OCI-LY7 (cell line): ENCODE measurements at regions not wholly inside any gene's neighbourhood (a gene's known extent, or its start where the extent isn't known, plus 50 kb on each side); places are given as distances from the start of the nearest gene placed in this dataset.

Source experiments
- BruUV-seq: library from RNA; stranded (reverse); fragments of 400-500 nt; replicated peaks from 2 replicates; lab custom pipeline; 2021; lab: Mats Ljungman, UMichigan
- CTCF ChIA-PET: fragments of 300-600 bp; sonication (Branson Sonifier 250); formaldehyde crosslinking; loops from one replicate; lab custom pipeline; 2022; ENCODE audit warnings: antibody characterized with exemption; ENCODE audit not compliant: unreplicated experiment; lab: Charles Lee
- POLR2A ChIA-PET: fragments of 300-600 bp; sonication (Branson Sonifier 250); formaldehyde crosslinking; loops from one replicate; lab custom pipeline; 2022; ENCODE audit warnings: antibody characterized with exemption; lab: Charles Lee
- DNase-seq: peaks from one replicate; pipeline ENCODE4 v3.0.0-alpha.2; 2015; ENCODE audit warnings: low spot score
- H2AFZ ChIP-seq: fragments of 200-600 bp; sonication (generic), shearing (Covaris generic); 2 replicates; pipeline ENCODE4 v1.6.1; 2014; ENCODE audit warnings: mild to moderate bottlenecking, antibody characterized with exemption, low read length, moderate library complexity
- H3K27ac ChIP-seq: fragments of 200-600 bp; sonication (generic); 2 replicates; pipeline ENCODE4 v1.5.1; 2014; ENCODE audit warnings: mixed run types, low read depth, mild to moderate bottlenecking, moderate library complexity, low read length, inconsistent platforms; ENCODE audit not compliant: poor library complexity, severe bottlenecking
- H3K36me3 ChIP-seq: fragments of 200-600 bp; sonication (generic); 2 replicates; pipeline ENCODE4 v1.6.1; 2014; ENCODE audit warnings: mild to moderate bottlenecking, antibody characterized with exemption, low read length, moderate library complexity, mixed read lengths; ENCODE audit not compliant: insufficient read depth
- H3K4me1 ChIP-seq: fragments of 200-600 bp; sonication (generic); 2 replicates; pipeline ENCODE4 v1.5.1; 2014; ENCODE audit warnings: mild to moderate bottlenecking, low read length; ENCODE audit not compliant: insufficient read depth, poor library complexity, severe bottlenecking
- H3K4me2 ChIP-seq: fragments of 200-600 bp; sonication (generic); 2 replicates; pipeline ENCODE4 v1.6.1; 2014; ENCODE audit warnings: mild to moderate bottlenecking, low read length
- H3K4me3 ChIP-seq: fragments of 200-600 bp; sonication (generic); 2 replicates; pipeline ENCODE4 v1.5.1; 2014; ENCODE audit warnings: mild to moderate bottlenecking, low read depth, low read length; ENCODE audit not compliant: poor library complexity, severe bottlenecking
- H3K79me2 ChIP-seq: fragments of 200-600 bp; sonication (generic); 2 replicates; pipeline ENCODE4 v1.6.1; 2016; ENCODE audit warnings: low read depth, mild to moderate bottlenecking, low read length, moderate library complexity, mixed read lengths; ENCODE audit not compliant: insufficient read depth
- H3K9me2 ChIP-seq: fragments of 200-600 bp; sonication (generic); 2 replicates; pipeline ENCODE4 v1.6.1; 2016; ENCODE audit warnings: mild to moderate bottlenecking, low read length, mixed read lengths; ENCODE audit not compliant: insufficient read depth
- H3K9me3 ChIP-seq: fragments of 200-600 bp; sonication (generic); 2 replicates; pipeline ENCODE4 v1.6.1; 2014; ENCODE audit warnings: mild to moderate bottlenecking, mixed run types, low read length, mixed read lengths
- H4K20me1 ChIP-seq: fragments of 200-600 bp; sonication (generic); 2 replicates; pipeline ENCODE4 v1.6.1; 2014; ENCODE audit warnings: mild to moderate bottlenecking, antibody characterized with exemption, low read length, moderate library complexity, mixed read lengths; ENCODE audit not compliant: insufficient read depth
- EZH2phosphoT487 ChIP-seq: fragments of 200-600 bp; sonication (generic); IDR thresholded peaks from 2 replicates; pipeline ENCODE4 v1.6.1; 2018; ENCODE audit warnings: low read depth, borderline replicate concordance, mild to moderate bottlenecking, mixed run types, antibody characterized with exemption, low read length, moderate library complexity, mixed read lengths
- intact Hi-C: fragments of 100-400 bp; cut with micrococcal nuclease; formaldehyde crosslinking; loops from one replicate; pipeline ENCODE4 v1.10.0; 2022; ENCODE audit not compliant: unreplicated experiment
- TF ChIP-seq, protein P1 (sequence below): fragments of 200-600 bp; sonication (generic); conservative IDR thresholded peaks from 2 replicates; pipeline ENCODE4 v1.5.1; 2014; ENCODE audit warnings: mild to moderate bottlenecking, antibody characterized with exemption, low read length, moderate library complexity, mixed read lengths

DNA sequence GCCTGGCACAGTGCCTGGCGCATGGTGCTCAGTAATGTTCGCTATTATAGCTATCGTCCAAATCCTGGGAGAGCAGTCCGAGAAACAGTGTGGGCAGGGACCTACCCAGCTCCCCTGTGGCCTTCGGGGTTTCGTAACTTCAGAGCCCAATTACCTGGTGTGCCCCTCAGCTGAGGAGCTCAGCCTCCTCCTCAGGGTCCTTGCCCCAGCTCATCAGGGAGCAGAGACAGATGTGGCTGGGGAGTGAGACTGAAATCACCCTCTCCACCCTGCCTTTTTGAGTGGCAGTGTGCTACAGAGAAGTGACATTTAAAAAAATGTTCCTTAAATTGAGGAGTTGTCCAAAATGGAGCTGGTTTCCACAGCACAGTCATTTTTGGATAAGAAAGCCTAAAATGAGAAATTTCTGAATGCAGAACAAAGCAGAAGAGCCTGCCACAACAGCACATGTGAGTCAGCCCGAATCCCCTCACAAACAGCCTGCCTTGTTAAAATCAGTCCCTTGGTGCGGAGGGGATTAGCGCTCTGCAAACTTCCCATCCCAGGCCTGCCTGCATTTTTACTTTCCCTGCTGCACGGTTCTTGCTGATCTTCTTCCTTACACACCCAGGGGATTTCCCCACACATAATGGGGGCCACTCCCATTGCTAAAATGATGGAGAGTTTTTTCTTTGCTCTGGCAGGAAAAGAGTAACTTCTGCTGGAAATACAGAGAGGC, 78.1 kb upstream of the PITX1 start:
- intact Hi-C loops = no loop called here
- H3K9me3 ChIP-seq = no peaks in the 10 kb centered on the region
- BruUV-seq = no TSS peak
- ChIA-PET POLR2A (interaction anchor here (0.6 to 1.1 kb wide), 2 partner anchors 14 to 485 kb away, joined by 3 to 4 read pairs; no protein-coding TSS in a partner anchor), CTCF (no interaction called here)
- DNase-seq = no peak
- peaks cover 13% of the 10 kb centered on the region for H3K4me1 ChIP-seq
- H2AFZ ChIP-seq = no peak overlapping the region
- no peaks in the 10 kb centered on the region for H3K36me3 ChIP-seq
- no peak overlapping the region for H3K27ac ChIP-seq
- H3K4me3 ChIP-seq = no peak overlapping the region
- H3K9me2 ChIP-seq = no peaks in the 10 kb centered on the region
- no peak overlapping the region for H3K4me2 ChIP-seq
- no peaks in the 10 kb centered on the region for H3K79me2 ChIP-seq
- H4K20me1 ChIP-seq = no peaks in the 10 kb centered on the region
- no peak for TF ChIP-seq EZH2phosphoT487
- TF ChIP-seq, protein P1, sequence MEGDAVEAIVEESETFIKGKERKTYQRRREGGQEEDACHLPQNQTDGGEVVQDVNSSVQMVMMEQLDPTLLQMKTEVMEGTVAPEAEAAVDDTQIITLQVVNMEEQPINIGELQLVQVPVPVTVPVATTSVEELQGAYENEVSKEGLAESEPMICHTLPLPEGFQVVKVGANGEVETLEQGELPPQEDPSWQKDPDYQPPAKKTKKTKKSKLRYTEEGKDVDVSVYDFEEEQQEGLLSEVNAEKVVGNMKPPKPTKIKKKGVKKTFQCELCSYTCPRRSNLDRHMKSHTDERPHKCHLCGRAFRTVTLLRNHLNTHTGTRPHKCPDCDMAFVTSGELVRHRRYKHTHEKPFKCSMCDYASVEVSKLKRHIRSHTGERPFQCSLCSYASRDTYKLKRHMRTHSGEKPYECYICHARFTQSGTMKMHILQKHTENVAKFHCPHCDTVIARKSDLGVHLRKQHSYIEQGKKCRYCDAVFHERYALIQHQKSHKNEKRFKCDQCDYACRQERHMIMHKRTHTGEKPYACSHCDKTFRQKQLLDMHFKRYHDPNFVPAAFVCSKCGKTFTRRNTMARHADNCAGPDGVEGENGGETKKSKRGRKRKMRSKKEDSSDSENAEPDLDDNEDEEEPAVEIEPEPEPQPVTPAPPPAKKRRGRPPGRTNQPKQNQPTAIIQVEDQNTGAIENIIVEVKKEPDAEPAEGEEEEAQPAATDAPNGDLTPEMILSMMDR = no peak

DNA sequence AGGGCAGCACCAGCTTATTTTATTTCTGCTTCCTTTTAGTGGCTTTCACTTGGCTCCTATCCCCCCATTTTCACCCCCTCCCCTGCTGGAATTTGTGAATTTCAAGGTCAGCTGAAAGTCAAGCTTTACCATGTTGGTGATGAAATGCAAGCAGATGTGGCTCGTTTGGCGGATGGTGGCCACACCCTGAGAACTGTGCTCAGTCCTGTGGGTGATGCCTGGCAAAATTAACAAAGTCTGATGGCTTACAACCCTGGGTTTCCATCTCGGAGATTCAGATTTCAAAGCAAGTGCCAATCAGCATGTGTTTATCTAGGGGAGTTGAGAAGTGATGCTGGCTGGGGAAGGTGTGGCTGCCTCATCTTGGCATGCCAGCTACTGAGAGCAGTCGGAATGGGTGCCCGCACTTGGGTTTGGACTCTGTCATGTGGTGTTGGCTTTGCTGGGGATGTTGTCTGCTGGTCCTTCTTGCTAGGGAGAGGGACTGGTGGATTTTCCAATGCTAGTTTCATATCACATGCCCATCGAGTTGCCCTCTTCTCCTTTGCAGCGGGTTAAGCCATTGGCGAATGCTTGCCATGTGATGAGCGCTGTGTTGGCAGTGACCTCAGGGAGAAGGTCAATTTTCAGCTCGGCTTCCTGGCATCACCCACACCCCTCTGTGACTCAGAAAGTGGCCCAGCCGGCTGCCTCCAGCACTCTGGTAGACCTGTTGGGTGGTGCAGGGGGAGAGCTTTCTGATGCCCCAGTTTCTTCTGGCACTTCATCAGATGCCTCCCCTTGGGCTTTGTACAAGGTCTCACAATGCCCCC, 77.0 kb upstream of the PITX1 start:
- Histone ChIP-seq H3K9me2 (no peaks in the 10 kb centered on the region), H2AFZ (no peak overlapping the region), H3K27ac (no peak overlapping the region), H3K9me3 (no peaks in the 10 kb centered on the region), H3K4me1 (peaks cover 4% of the 10 kb centered on the region), H3K79me2 (no peaks in the 10 kb centered on the region), H3K4me2 (no peak overlapping the region), H4K20me1 (no peaks in the 10 kb centered on the region), H3K4me3 (no peak overlapping the region), H3K36me3 (no peaks in the 10 kb centered on the region)
- TF ChIP-seq EZH2phosphoT487 = no peak
- TF ChIP-seq, protein P1 = no peak
- BruUV-seq = no TSS peak
- ChIA-PET CTCF (no interaction called here), POLR2A (interaction anchor here (0.6 kb wide), 1 partner anchor 9 kb away, joined by 4 read pairs; no protein-coding TSS in a partner anchor)
- intact Hi-C loops = no loop called here
- DNase-seq = no peak

GRCh38 chr5:135108992-135109391, 75.0 kb upstream of the PITX1 start:
- H3K4me1 ChIP-seq = peaks cover 4% of the 10 kb centered on the region
- intact Hi-C loops = no loop called here
- no peaks in the 10 kb centered on the region for H3K79me2 ChIP-seq
- DNase-seq = no peak
- H3K36me3 ChIP-seq = no peaks in the 10 kb centered on the region
- no peak for TF ChIP-seq EZH2phosphoT487
- TF ChIP-seq, protein P1 = no peak
- no peaks in the 10 kb centered on the region for H3K9me2 ChIP-seq
- H3K4me3 ChIP-seq = no peak overlapping the region
- no peaks in the 10 kb centered on the region for H4K20me1 ChIP-seq
- H3K4me2 ChIP-seq = no peak overlapping the region
- BruUV-seq = no TSS peak
- CTCF ChIA-PET = no interaction called here
- POLR2A ChIA-PET = no interaction called here
- H3K27ac ChIP-seq = no peak overlapping the region
- no peaks in the 10 kb centered on the region for H3K9me3 ChIP-seq
- no peak overlapping the region for H2AFZ ChIP-seq
